ENCODE measurements at regions not wholly inside any gene's neighbourhood (a gene's known extent, or its start where the extent isn't known, plus 50 kb on each side); places are given as distances from the start of the nearest gene placed in this dataset.

DNA sequence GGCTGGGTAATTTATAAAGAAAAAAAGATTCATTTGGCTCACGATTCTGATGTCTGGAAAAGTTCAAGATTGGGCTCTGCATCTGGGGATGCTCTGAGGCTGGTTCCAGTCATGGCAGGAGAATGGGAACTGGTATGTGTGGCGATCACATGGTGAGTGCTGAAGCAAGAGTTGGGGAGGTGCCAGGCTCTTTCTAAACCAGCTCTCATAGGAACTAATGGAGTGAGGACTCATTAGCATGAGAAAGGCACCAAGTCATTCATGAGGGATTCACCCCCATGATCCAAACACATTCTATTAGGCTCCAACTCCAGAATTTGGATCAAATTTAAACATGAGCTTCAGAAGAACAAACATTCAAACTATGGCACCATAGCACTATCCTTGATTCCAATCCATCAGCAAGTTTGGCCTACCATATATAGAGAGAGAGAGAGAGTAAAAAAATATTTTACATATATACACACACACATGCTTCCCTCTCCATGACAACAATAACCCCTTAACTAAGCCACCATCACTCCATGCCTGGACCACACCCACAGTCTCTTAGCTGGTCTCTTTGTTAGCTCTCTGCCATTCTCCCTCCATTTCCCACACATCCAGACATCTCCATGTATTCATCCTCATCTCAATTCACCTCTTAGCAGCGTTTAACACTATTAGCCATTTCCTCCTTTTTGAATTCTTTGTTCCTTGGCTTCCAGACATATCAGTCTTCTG is 57.9 kb downstream of the NPY start:
- DNase-seq = no peak

DNA sequence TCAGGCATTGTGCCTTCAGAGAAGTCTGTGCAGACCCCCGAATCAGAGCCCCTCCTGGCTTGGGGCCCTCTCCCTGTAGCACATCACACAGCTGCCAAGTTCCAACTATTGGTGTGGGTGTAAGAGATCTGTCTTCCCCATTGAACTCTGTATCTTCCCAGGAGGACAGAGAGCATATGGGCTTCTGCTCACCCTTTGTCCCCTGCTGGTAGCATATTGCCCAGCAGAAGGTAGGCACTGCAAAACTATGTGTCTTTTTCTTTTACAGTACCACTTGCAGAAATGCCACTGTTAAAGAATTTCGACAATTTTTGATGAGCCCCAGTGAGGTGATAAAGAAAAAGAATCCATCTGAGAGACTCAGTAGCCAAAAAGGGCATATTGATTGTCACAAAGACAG is 59.6 kb downstream of the NPY start:
- DNase-seq = no peak

DNA sequence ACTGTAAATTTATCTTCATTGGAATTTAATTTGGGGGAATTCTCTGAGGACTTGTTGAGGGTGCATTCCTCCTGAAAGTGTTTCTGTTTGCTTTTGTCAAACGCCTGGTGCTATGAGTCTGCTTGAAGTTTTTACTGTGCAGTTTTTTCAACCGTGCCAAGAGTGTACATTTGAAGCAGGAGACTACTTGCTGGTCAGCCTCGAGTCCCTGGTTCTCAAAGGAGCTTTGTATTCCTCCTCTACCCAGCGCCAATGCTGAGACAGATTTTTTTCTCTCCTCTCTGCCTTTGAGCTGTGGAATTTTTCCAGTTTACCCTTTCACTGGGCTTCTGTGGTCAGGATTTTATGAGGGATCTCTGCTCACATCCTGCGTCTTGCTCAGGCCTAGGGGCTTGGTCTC is 62.1 kb downstream of the NPY start:
- DNase-seq = no peak

DNA sequence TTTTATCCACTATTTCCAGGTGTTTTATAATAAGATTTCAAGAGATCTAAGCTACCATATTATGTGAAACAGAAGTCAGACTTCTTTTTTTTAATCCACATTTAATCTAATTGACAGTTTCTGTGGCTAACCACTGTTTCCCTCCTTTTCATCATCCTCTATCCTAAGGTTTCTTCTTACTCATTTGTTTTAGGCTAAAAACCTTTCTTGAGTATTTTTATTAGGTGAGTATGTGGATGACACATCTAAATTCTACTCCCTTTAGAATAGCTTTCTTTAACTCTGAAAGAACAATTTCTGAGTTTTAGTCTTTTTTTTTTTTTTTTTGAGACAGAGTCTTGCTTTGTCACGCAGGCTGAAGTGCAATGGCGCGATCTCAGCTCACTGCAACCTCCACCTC is 62.7 kb downstream of the NPY start:
- no peak for DNase-seq

DNA sequence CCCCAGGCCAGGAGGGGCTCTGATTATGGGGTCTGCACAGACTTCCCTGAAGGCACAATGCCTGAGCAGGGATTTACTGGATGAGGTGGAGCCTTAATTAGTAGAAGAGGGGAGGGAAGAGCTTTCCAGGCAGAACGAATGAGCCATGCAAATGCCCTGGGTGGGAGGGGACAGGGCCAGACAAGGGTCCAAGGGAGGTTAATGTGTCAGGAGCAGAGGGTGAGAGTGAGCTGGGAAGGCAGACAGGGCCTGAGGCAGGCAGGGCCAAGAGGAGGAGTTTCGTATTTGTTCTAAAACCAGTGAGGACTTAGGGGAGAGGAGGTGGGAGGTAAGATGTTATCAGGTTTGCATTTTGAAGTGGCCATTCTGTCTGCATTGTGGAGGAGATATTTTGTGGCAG is 65.3 kb downstream of the NPY start:
- no peak for DNase-seq

DNA sequence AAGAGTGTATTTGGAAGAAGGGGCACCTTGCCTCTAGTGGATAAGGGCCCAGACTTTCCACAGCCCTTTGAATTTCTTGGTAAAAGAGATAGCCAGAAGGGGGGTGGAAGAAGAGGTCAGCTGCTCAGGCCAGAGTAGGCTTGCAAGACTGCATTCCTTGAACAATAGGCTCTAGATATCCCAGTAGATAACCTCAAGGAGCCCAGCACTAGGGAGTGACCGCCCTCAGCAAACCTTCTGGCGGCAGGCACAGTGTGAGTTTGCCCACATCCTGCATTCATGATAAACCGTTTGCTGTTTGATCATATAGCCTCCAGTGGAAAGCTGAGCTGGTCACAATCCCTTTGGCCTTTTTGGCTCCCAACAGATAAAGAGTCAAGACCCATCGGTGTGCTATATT is 70.5 kb downstream of the NPY start:
- no peak for DNase-seq

DNA sequence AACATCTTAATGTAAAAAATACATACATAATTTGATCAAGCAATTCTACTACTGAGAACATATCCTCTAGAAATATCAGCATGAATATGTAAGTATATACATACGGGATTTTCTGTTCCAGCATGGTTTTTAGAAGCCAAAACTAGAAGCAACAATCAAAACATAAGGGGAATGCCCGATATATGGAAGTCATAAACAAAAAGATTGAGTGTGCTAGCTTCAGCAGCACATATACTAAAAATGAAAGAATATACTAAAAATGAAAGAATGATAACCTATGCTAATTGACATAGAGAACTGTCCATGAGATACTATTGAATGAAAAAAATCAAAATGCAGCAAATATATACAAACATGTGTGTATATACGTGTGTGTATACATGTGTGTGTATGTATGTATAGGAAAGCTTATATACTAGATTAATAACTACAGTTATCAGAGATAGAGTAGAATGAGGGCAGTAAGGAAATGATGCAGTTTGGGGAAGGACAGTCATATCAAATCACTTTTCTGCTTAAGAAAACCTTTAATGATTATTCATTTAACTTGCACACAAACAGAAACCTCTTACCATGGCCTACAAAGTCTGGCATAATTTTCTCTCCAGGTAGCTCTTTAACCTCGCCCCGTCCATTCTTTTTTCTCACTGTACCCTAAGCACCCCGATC is 72.9 kb downstream of the NPY start:
- no peak for DNase-seq

DNA sequence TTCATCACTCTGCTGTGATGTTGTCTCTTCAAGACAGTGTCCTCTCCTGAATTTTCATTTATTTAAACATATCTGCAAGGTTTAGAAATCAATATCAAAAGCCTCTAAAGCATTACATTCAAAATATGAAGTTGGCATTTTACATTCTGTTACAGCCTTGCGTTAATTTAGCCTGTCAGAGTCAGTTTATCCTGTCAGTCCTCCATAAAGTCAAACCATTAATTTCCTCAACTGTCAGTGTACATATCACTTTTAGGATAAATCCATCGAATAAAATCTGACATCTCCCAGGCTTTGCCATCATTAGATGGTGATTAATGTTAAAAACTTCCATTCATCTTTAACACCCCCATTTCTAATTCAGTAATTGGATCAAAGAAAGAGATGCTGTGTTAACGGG is 77.0 kb downstream of the NPY start:
- no peak for DNase-seq

DNA sequence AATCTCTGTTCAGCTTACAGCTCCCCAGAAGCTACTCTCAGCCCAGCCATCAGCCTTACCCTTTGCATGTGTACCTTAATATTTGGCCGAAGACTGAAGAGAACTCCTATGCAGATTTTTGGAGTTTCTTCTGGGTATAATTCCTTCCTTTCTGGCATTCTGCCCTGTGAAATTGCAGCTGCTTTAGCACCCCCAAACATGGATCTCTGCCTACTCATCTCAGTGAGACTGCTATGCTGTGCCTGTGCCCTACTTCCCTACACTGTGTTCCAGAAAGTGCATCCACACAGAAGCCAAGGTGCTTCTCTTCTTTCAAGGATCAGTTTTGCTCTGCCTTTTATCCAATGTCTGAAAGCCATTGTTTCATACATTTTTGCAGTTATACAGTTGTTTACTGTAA is 81.6 kb downstream of the NPY start:
- DNase-seq = no peak

DNA sequence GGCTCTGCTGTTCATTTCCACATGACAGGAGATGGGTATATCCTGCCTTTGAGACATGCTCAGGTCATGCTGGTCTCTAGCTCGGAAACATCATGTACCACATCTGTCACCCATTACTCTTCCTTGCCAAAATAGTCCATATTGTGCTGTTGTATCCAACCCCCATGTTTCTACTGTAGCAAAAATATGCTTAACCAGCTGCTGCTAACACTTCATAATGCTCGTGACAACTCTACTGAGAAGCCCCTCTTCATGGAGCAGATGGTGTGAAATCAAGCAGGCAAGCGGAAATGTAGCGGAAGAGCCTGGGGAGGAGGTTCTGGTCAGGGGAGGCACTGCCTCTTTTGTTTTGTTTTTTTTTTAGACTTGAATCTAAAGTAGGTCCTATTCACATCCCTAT is 82.9 kb downstream of the NPY start:
- no peak for DNase-seq

DNA sequence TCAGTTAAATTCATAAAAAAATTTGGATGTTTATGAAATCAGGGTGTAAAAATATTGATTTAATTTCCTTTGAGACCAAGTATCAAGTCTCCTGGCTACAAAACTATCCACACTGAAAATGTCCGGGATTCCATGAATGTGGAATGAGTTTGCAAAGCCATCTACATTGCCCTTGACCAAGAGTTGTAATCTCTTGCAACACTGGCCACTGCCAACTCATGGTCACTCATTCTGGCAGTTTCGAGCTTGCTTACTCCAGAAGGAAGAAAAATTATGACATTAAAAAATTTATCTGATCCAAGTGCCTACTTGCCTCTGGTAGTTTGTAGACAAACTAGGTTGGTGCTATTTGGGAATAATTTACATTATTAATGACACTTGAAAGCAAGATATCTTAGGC is 84.2 kb downstream of the NPY start:
- no peak for DNase-seq

DNA sequence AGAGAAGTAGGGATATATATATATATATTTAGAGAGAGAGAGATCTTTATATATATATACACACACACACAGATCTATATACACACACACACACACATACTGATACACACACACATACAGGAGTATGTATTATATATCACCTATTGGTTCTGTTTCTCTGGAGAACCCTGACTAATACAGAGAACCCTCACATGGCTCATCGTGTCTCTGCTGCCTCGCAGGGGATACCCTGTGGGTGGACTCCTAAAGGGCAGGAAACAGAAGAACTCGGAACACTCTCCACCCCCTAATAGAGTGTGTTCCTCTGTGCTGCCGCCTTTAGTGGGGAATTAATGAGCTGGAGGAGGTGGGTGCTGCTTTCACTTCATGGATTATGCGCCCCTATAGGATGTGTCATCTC is 86.6 kb downstream of the NPY start:
- DNase-seq = no peak

DNA sequence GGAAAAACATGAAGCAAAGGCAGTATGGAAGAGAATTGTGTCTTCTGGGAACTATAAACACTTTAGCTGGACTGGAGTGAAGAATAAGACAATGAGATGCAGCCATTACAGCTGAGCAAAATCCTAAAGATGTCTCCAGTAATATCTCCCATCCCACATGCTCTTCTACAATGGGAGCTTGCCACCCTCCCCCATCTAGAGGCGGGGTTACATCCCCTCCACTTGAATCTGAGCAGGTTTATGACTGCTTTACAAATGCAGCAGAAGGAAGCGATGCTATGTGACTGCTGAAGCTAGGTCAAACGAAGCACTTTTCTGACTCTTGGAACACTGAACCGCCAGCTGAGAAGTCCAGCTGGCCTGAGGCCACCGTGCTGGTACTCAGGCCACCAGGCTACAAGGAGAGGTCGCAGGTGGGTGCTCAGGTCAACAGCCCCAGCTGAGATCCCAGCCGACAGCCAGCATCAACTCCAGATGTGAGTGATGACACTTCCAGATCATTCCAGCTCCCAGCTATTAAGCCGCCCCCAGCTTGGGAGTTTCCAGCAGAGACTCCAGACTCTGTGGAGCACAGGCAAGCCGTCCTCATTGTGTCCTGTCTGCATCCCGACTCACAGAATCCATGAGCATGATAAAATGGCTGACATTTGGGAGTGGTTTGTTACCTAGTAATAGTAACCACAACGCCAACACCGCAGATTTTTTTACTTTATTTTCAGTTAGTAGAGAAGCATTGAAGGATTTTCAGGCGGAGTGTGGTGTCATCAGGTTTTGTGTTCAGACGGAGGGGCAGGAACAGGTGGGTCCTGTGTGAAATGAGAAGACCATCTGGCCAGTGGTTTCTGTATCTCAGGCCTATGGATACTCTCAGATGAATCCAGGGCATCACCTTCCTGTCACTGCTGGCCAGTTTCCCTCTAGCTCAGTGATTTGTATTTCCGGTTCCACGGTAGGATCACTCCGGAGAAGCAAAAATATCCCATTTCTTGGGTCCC is 89.3 kb downstream of the NPY start:
- no peak for DNase-seq

DNA sequence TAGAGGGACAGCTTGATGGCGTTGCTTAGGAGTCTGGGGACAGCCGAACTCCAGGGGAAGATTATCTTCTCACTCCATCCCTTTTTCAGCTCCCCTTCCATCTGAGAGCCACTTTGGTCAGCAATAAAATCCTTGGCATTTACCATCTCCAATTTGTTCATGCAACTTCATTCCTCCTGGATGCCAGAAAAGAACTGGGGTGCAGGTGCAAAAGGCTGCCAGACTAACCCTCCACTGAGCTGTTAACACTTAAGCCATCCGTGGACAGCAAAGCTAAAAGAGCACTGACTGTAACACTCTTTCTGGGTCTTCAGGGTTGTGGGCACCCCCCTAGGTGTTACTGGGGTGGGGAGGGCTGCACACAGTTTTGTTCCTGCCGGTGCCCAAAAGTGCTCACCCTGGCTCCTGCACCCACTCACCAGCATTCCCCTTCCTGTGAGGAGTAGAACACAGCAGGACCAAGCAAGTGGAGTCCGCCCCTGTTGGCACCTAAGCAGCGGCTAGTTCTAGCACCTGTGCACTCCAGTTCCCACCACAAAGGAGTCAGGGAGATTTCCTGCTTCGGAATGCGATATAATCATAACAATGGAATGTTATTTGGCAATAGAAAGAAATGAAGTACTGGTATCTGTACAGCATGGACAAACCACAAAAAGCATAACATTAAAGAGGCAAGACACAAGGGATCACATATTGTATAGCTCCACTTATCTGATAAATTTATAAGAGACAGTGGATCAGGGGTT is 95.1 kb downstream of the NPY start:
- peak; percentile 28 for DNase-seq

DNA sequence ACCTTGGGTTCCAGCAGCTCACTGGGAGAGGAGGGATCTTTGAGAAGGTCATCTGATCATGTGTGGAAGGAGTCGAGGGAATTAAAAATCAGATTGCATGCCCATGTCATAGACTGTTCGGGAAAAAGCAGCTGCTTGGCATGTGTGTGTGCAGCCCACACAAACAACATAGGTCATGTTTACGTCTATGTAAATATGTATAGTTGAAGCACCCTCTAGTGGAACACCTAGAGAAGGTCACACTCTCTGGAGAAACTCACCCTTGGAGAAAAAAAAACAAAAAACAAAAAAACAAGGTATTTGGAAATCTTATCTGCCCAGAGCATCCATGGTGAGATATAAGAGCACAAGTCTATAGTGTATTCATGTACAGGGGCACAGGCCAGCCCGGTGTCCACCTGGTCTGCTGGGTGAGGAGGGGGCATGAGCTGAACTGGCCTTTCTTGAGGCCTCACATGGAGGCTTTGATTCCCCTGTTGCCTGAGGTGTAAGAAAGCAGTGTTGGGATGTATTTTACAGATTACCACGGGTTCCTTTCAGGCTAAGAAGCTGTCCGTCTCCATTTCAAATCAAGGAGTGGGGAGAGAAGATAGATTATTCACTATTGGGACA is 98.0 kb downstream of the NPY start:
- DNase-seq = no peak

DNA sequence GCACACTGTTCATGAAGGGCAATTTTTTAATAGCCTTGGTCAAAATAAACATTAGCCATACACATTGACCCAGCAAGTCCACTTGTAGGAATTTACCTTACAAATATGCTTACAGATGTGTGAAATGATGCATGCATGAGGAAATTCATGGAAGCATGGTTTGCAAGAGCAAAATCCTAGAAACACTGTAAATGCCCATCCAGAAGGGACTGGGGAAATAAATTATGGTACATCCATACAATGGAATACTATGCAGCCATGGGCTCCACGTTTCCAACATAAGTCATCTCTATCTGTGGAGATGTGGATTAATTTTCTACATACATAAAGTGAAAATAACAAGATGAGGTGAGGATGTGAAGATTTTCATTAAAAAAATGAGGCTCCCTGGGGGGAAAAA is 99.1 kb downstream of the NPY start:
- no peak for DNase-seq

DNA sequence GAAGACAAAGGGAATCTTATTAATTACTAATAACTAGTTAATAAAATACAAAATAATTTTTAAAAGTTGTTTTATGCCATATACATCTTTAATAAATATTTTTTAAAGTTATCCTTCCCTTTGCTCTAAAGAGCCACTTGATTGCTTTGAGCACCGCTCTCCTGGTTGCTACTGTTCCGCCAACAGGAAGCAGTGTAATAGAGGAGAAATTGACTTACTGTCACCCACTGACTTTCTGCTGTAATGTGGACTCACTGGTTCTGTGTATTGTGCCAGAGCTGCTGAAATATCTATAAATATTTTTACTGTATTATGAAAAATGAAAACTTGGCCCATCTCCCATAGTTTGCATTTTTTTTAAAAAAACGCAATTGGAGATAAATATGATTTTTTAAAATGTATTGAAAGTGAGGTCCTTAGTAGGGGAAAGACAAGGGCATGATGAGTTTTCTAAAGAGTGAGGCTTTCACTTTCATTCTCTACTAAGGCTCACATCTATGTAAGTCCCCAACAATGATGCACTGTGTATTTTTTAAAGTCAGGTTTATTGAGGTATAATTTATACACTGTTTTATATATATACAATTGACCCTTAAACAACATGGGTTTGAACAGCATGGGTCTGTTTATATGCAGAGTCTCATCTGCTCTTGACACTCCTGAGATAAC is 100.5 kb downstream of the NPY start:
- DNase-seq = no peak

DNA sequence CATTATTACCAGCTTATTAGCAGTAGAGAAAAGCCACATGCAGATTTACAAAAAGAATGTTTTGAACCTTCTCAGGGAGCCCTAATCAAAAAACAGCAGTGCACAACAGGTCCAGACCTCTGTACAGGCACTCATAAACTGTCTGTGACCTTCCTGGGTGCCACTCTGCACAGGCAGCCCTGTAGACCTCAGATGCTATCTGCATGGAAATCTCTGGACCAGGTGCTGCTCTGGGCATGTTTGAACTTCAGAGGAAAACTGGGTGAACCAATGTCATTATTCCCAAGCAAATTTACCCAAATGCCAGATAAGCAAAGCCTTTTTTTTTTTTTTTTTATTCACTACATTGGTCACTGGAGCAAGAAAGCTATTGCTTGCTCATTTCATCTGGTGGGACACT is 104.2 kb downstream of the NPY start:
- no peak for DNase-seq

DNA sequence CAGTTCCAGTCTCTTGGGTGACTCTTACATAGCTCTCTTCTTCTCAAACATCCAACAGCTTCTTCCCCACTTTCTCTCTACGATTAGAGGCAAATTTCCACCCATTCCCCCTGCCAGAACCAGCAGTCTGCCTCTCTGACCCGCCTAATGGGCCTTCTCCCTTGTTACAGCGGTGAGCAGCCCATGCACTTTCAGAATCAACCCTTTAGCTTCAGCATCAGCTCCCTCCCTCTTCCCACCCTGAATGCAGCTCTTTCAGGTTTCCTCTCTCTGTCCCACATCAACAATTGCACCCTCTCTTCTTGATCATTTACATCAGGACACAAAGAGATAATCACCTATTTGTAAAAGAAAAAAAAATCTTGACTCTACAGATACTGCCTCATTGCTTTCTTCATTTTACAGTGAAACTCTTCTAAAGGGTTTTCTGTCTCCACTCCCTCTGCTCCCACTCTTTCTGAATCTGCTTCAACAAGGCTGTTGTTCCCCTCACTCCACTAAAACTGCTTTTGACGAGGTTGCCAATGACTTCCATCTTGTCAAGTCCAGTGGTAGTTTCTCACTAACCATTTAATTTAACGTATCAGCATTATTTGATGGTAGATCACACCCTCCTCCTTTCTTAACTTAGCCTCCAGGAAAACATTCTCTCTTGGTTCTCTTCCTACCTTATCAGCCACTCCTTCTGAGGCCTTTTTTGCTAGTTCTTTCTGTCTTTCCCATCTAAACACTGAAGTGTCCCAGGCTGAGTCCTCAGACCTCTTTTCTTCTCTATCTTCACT is 106.6 kb downstream of the NPY start:
- no peak for DNase-seq

DNA sequence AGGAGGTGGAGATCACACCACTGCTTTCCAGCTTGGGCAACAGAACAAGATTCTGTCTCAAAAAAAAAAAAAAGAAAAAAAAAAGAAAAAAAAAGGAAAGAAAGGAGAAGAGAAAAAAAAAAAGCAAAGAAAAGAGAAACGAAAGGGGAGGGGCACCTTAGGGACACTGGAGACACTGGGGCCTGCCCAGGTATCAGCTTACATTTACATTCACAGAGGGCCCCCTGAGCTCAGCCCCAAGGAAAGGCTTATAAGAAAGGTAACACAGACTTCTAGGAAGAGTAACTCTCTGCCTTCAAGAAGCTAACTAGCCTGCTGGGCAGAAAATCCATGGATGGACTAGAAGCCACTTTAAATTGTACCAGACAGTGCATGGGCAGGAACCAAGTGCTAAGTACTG is 108.8 kb downstream of the NPY start:
- DNase-seq = no peak

DNA sequence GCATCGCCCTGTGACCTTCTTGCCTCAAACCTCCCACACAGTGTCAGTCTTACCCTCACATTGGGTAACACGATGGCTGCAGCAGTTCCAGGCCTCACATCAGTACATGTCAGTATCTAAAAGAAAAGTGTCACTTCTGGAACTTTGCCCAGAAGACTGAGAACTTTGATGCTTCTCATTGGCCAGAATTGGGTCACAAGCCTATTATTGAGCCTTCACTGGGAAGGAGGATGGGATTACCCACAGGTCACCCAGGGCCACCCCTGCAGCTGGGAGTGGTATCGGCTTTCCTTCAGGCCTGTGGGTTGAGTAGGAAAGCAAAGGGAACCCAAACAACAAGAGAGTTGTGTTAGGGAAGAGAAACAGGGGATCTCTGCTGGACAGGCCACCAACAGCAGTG is 111.5 kb downstream of the NPY start:
- DNase-seq = no peak

Measured in 8988T (cell line).